ENCODE measurements at regions not wholly inside any gene's neighbourhood (a gene's known extent, or its start where the extent isn't known, plus 50 kb on each side); places are given as distances from the start of the nearest gene placed in this dataset.

GRCh38 chr18:52216109-52216508 lies 123.9 kb upstream of the DCC start:
- no peak overlapping the region for H2BK15ac ChIP-seq (ENCODE audit: low read depth, low read length)
- DNase-seq = no peak
- no peak overlapping the region for H3K18ac ChIP-seq (ENCODE audit: insufficient read length, low read depth, low read length)
- no peak overlapping the region for H3K23ac ChIP-seq (ENCODE audit: insufficient read length, low read depth, low read length)
- H2BK20ac ChIP-seq (ENCODE audit: low read depth, low read length, poor library complexity, severe bottlenecking) = no peak overlapping the region
- H3K27ac ChIP-seq (ENCODE audit: insufficient read length, low read depth, low read length) = no peak overlapping the region
- H3K9me3 ChIP-seq (ENCODE audit: control insufficient read depth, low read depth, low read length) = no peaks in the 10 kb centered on the region
- no peaks in the 10 kb centered on the region for H3K79me1 ChIP-seq (ENCODE audit: insufficient read depth, low read depth, low read length, poor library complexity, severe bottlenecking)
- Mint-ChIP-seq H3K27me3 (ENCODE audit: low read depth) (no peaks in the 10 kb centered on the region), H3K4me1 (no peaks in the 10 kb centered on the region), H3K27ac (no peak overlapping the region), H3K36me3 (ENCODE audit: insufficient read depth in 1 of 3, low read depth in 3 of 3) (no peaks in the 10 kb centered on the region), H3K4me3 (no peak overlapping the region), H3K9me3 (peaks cover 0 to 6% of the 10 kb centered on the region in 2 experiments; a peak in 3 of 5 replicates)
- TF ChIP-seq, protein P1, sequence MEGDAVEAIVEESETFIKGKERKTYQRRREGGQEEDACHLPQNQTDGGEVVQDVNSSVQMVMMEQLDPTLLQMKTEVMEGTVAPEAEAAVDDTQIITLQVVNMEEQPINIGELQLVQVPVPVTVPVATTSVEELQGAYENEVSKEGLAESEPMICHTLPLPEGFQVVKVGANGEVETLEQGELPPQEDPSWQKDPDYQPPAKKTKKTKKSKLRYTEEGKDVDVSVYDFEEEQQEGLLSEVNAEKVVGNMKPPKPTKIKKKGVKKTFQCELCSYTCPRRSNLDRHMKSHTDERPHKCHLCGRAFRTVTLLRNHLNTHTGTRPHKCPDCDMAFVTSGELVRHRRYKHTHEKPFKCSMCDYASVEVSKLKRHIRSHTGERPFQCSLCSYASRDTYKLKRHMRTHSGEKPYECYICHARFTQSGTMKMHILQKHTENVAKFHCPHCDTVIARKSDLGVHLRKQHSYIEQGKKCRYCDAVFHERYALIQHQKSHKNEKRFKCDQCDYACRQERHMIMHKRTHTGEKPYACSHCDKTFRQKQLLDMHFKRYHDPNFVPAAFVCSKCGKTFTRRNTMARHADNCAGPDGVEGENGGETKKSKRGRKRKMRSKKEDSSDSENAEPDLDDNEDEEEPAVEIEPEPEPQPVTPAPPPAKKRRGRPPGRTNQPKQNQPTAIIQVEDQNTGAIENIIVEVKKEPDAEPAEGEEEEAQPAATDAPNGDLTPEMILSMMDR (conservative IDR thresholded peaks at IDR 0.05) = no peak
- no peak overlapping the region for H2AFZ ChIP-seq (ENCODE audit: low read length)
- H3K56ac ChIP-seq (ENCODE audit: insufficient read length, low read depth, low read length) = no peak overlapping the region
- no peak overlapping the region for H3K14ac ChIP-seq (ENCODE audit: insufficient read depth, low read length)
- H4K20me1 ChIP-seq (ENCODE audit: control insufficient read depth, insufficient read depth, insufficient read length) = no peaks in the 10 kb centered on the region
- H2BK5ac ChIP-seq (ENCODE audit: insufficient read length, low read length) = no peak overlapping the region
- no peak overlapping the region for H3T11ph ChIP-seq (ENCODE audit: low read length)
- no peak overlapping the region for H3K4me2 ChIP-seq (ENCODE audit: insufficient read depth, insufficient read length, low read length)
- no peaks in the 10 kb centered on the region for H3K4me1 ChIP-seq (ENCODE audit: insufficient read depth, low read length)
- H4K91ac ChIP-seq (ENCODE audit: insufficient read length, low read depth, low read length) = no peak overlapping the region
- no peak overlapping the region for H4K8ac ChIP-seq (replicated peaks; ENCODE audit: insufficient read length, low read depth, low read length)
- no peaks in the 10 kb centered on the region for H3K27me3 ChIP-seq (ENCODE audit: insufficient read depth, low read length)
- no peaks in the 10 kb centered on the region for H3K23me2 ChIP-seq (ENCODE audit: insufficient read length, low read depth, low read length, poor library complexity, severe bottlenecking)
- no peak overlapping the region for H2AK5ac ChIP-seq (ENCODE audit: insufficient read length, low read length)
- no peak overlapping the region for H3K4ac ChIP-seq (ENCODE audit: low read depth, low read length)
- no peak overlapping the region for H2BK120ac ChIP-seq (ENCODE audit: low read depth, low read length, poor library complexity, severe bottlenecking)
- H4K5ac ChIP-seq (ENCODE audit: insufficient read length, low read depth, low read length) = no peak overlapping the region
- no peak overlapping the region for H2BK12ac ChIP-seq (ENCODE audit: insufficient read length, low read depth, low read length)
- no peaks in the 10 kb centered on the region for H3K79me2 ChIP-seq (ENCODE audit: insufficient read depth, low read length)
- H3K9ac ChIP-seq (ENCODE audit: extremely low read depth, insufficient read length, low read length) = no peak overlapping the region
